ENCODE measurements at regions not wholly inside any gene's neighbourhood (a gene's known extent, or its start where the extent isn't known, plus 50 kb on each side); places are given as distances from the start of the nearest gene placed in this dataset.

- Histone ChIP-seq H3K36me3 (no peaks in the 10 kb centered on the region), H3K4me3 (no peak overlapping the region), H3K27ac (no peak overlapping the region), H3K9me3 (no peaks in the 10 kb centered on the region), H3K4me1 (no peaks in the 10 kb centered on the region), H3K27me3 (peaks cover 0 to 45% (median 8%) of the 10 kb centered on the region in 3 donors)
- 52% methylated on average over 9 of the region's 9 CpGs for WGBS, 2 donors
- TF ChIP-seq EP300 (IDR thresholded peaks at IDR 0.05) (no peak), CTCF (IDR thresholded peaks at IDR 0.05) (no peak), POLR2AphosphoS5 (IDR thresholded peaks at IDR 0.05) (no peak), POLR2A (IDR thresholded peaks at IDR 0.05) (no peak)
- intact Hi-C loops (cut with DNase I) = no loop called here
- DNase-seq = no peak
Measured at GRCh38 chr19:29309637-29310036, 96.7 kb upstream of the UQCRFS1 start.

- Histone ChIP-seq H3K9me3 (no peaks in the 10 kb centered on the region), H3K27me3 (peaks cover 0 to 45% (median 8%) of the 10 kb centered on the region in 3 donors)
Measured at GRCh38 chr19:29311191-29311790, 98.3 kb upstream of the UQCRFS1 start.

GRCh38 chr19:29315556-29316190 is 102.7 kb upstream of the UQCRFS1 start:
- H3K27ac ChIP-seq = no peak overlapping the region
- WGBS, 2 donors = 47% methylated on average over 4 of the region's 4 CpGs
- intact Hi-C loops (cut with DNase I) = no loop called here
- H3K36me3 ChIP-seq = no peaks in the 10 kb centered on the region
- TF ChIP-seq EP300 (IDR thresholded peaks at IDR 0.05) (no peak), POLR2AphosphoS5 (IDR thresholded peaks at IDR 0.05) (no peak), CTCF (IDR thresholded peaks at IDR 0.05) (no peak), POLR2A (IDR thresholded peaks at IDR 0.05) (no peak)
- no peaks in the 10 kb centered on the region for H3K4me1 ChIP-seq
- H3K4me3 ChIP-seq = no peak overlapping the region
- H3K27me3 ChIP-seq = peaks cover 0 to 13% (median 0%) of the 10 kb centered on the region in 3 donors
- DNase-seq = no peak
- no peaks in the 10 kb centered on the region for H3K9me3 ChIP-seq

More at GRCh38 chr19:29311191-29311790, 98.3 kb upstream of the UQCRFS1 start:
- TF ChIP-seq CTCF (IDR thresholded peaks at IDR 0.05) = no peak
- TF ChIP-seq EP300 (IDR thresholded peaks at IDR 0.05) = no peak
- TF ChIP-seq POLR2AphosphoS5 (IDR thresholded peaks at IDR 0.05) = no peak
- 54 to 66% methylated on average over 14 of the region's 14 CpGs for WGBS, 2 donors
- Histone ChIP-seq H3K36me3 (no peaks in the 10 kb centered on the region), H3K27ac (no peak overlapping the region), H3K4me3 (no peak overlapping the region), H3K4me1 (no peaks in the 10 kb centered on the region)
- DNase-seq = no peak
- intact Hi-C loops (cut with DNase I) = no loop called here

GRCh38 chr19:29318581-29318980 is 105.6 kb upstream of the UQCRFS1 start:
- H3K27me3 ChIP-seq = peaks cover 0 to 6% (median 0%) of the 10 kb centered on the region in 3 donors
- H3K36me3 ChIP-seq = no peaks in the 10 kb centered on the region
- no peaks in the 10 kb centered on the region for H3K9me3 ChIP-seq
- TF ChIP-seq POLR2AphosphoS5 (IDR thresholded peaks at IDR 0.05) (no peak), EP300 (IDR thresholded peaks at IDR 0.05) (no peak), POLR2A (IDR thresholded peaks at IDR 0.05) (no peak), CTCF (IDR thresholded peaks at IDR 0.05) (no peak)
- no peak overlapping the region for H3K27ac ChIP-seq
- WGBS, 2 donors = 72 to 79% methylated on average over 6 of the region's 6 CpGs
- intact Hi-C loops (cut with DNase I) = no loop called here
- no peak overlapping the region for H3K4me3 ChIP-seq
- peak; percentile 22 for DNase-seq
- H3K4me1 ChIP-seq = no peaks in the 10 kb centered on the region
